ENCODE measurements at regions not wholly inside any gene's neighbourhood (a gene's known extent, or its start where the extent isn't known, plus 50 kb on each side); places are given as distances from the start of the nearest gene placed in this dataset.

- Histone ChIP-seq H3K36me3 (no peaks in the 10 kb centered on the region), H3K4me3 (no peak overlapping the region), H3K9me3 (no peaks in the 10 kb centered on the region), H3K27me3 (replicated peaks; ENCODE audit: insufficient read depth) (no peaks in the 10 kb centered on the region), H3K4me1 (ENCODE audit: control insufficient read depth in 1 of 2, low read depth in 2 of 2) (peaks cover 28 to 64% of the 10 kb centered on the region in 2 donors), H3K27ac (peak overlapping the region; percentile 76 to 86)
- ATAC-seq (ENCODE audit: insufficient number of reproducible peaks, low FRiP score, low read depth) (no peak), DNase-seq (ENCODE audit: low spot score) (no peak)
- no peak for TF ChIP-seq CTCF (IDR thresholded peaks at IDR 0.05)
Observed at GRCh38 chr11:130608287-130608686, 159.8 kb downstream of the ADAMTS15 start.

- DNase-seq (ENCODE audit: low spot score): peak; percentile 88
- Histone ChIP-seq H3K27me3 (replicated peaks; ENCODE audit: insufficient read depth) (no peaks in the 10 kb centered on the region), H3K9me3 (no peaks in the 10 kb centered on the region), H3K4me3 (peak overlapping the region; percentile 31), H3K4me1 (ENCODE audit: control insufficient read depth in 1 of 2, low read depth in 2 of 2) (peaks cover 28 to 69% of the 10 kb centered on the region in 2 donors), H3K27ac (peak overlapping the region; percentile 76 to 86), H3K36me3 (no peaks in the 10 kb centered on the region)
- peak; percentile 46 for ATAC-seq (ENCODE audit: insufficient number of reproducible peaks, low FRiP score, low read depth)
- TF ChIP-seq CTCF (IDR thresholded peaks at IDR 0.05): no peak
Observed at GRCh38 chr11:130609121-130610035, 160.9 kb downstream of the ADAMTS15 start.

- TF ChIP-seq CTCF (IDR thresholded peaks at IDR 0.05): no peak
- no peak for ATAC-seq (ENCODE audit: insufficient number of reproducible peaks, low FRiP score, low read depth)
- Histone ChIP-seq H3K36me3 (no peaks in the 10 kb centered on the region), H3K27me3 (replicated peaks; ENCODE audit: insufficient read depth) (no peaks in the 10 kb centered on the region), H3K9me3 (no peaks in the 10 kb centered on the region), H3K4me1 (ENCODE audit: control insufficient read depth in 1 of 2, low read depth in 2 of 2) (peaks cover 28 to 63% of the 10 kb centered on the region in 2 donors), H3K4me3 (no peak overlapping the region), H3K27ac (peak overlapping the region; percentile 51 to 76)
- no peak for DNase-seq (ENCODE audit: low spot score)
Observed at GRCh38 chr11:130611791-130612251, 163.4 kb downstream of the ADAMTS15 start.

GRCh38 chr11:130612291-130612851 lies 163.9 kb downstream of the ADAMTS15 start:
- H3K36me3 ChIP-seq: no peaks in the 10 kb centered on the region
- no peak overlapping the region for H3K4me3 ChIP-seq
- no peaks in the 10 kb centered on the region for H3K27me3 ChIP-seq (replicated peaks; ENCODE audit: insufficient read depth)
- no peak for TF ChIP-seq CTCF (IDR thresholded peaks at IDR 0.05)
- H3K27ac ChIP-seq: peak overlapping the region; percentile 2 to 76
- H3K9me3 ChIP-seq: no peaks in the 10 kb centered on the region
- peaks cover 28 to 58% of the 10 kb centered on the region in 2 donors for H3K4me1 ChIP-seq (ENCODE audit: control insufficient read depth in 1 of 2, low read depth in 2 of 2)
- DNase-seq (ENCODE audit: low spot score) (no peak), ATAC-seq (ENCODE audit: insufficient number of reproducible peaks, low FRiP score, low read depth) (peak; percentile 21)

GRCh38 chr11:130613396-130613795 lies 165.0 kb downstream of the ADAMTS15 start:
- Histone ChIP-seq H3K4me1 (ENCODE audit: control insufficient read depth in 1 of 2, low read depth in 2 of 2) (peaks cover 28 to 54% of the 10 kb centered on the region in 2 donors), H3K4me3 (no peak overlapping the region), H3K9me3 (no peaks in the 10 kb centered on the region), H3K27ac (no peak overlapping the region), H3K36me3 (no peaks in the 10 kb centered on the region), H3K27me3 (replicated peaks; ENCODE audit: insufficient read depth) (no peaks in the 10 kb centered on the region)
- no peak for TF ChIP-seq CTCF (IDR thresholded peaks at IDR 0.05)
- ATAC-seq (ENCODE audit: insufficient number of reproducible peaks, low FRiP score, low read depth) (no peak), DNase-seq (ENCODE audit: low spot score) (no peak)
